ENCODE measurements at regions not wholly inside any gene's neighbourhood (a gene's known extent, or its start where the extent isn't known, plus 50 kb on each side); places are given as distances from the start of the nearest gene placed in this dataset.
"Not testable (repeated sequence)": the region's sequence is repeated elsewhere in the genome, so short reads cannot be mapped to it uniquely, and the experiment has no call there.

DNA sequence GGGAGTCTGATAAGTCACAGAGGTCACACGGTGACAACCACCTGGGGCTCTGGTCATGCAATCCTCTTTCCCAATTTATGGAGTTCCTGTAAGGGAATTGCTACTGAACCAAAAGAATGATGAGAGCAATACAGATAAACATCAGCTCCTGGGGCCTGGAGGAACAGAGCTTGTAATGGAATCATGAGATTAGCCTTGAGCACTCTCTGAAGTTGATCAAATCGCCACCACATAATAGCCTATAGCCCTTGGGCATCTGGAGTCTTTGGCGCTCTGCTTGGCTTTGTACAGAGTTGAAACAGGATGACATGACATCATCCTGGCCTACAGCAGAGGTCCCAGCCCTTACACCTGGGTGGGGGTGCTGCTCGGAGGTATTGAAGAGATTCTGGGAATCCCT lies 154.3 kb upstream of the DTNBP1 start:
- no peak for DNase-seq (ENCODE audit: extremely low read depth, low read depth)
- H3K4me3 ChIP-seq (replicated peaks; ENCODE audit: low read depth, low read length) = no peak overlapping the region
- TF ChIP-seq, protein P1, sequence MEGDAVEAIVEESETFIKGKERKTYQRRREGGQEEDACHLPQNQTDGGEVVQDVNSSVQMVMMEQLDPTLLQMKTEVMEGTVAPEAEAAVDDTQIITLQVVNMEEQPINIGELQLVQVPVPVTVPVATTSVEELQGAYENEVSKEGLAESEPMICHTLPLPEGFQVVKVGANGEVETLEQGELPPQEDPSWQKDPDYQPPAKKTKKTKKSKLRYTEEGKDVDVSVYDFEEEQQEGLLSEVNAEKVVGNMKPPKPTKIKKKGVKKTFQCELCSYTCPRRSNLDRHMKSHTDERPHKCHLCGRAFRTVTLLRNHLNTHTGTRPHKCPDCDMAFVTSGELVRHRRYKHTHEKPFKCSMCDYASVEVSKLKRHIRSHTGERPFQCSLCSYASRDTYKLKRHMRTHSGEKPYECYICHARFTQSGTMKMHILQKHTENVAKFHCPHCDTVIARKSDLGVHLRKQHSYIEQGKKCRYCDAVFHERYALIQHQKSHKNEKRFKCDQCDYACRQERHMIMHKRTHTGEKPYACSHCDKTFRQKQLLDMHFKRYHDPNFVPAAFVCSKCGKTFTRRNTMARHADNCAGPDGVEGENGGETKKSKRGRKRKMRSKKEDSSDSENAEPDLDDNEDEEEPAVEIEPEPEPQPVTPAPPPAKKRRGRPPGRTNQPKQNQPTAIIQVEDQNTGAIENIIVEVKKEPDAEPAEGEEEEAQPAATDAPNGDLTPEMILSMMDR (IDR thresholded peaks at IDR 0.05; ENCODE audit: low read depth, low read length, missing control alignments) = no peak

DNA sequence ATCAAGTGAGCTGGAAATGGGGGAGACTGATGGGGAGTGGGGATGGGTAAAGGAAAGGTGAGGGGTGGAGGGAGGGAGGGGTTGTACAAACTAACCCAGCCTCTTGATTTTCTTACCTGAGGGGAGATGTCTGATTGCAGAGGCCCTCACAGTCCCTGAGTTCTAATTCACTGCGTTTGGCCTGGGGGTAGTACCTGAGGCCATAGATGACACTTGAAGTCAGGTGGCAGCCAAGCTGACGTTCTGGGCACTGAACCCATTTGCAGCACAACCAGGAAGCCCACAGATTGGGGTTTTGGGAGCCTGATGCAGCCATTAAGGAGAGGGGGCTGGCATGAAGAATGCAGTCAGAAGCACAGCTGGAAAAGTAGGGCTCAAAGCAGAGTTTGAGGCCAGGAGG lies 153.8 kb upstream of the DTNBP1 start:
- DNase-seq (ENCODE audit: extremely low read depth, low read depth) = no peak
- no peak overlapping the region for H3K4me3 ChIP-seq (replicated peaks; ENCODE audit: low read depth, low read length)
- TF ChIP-seq, protein P1 (IDR thresholded peaks at IDR 0.05; ENCODE audit: low read depth, low read length, missing control alignments) = no peak

DNA sequence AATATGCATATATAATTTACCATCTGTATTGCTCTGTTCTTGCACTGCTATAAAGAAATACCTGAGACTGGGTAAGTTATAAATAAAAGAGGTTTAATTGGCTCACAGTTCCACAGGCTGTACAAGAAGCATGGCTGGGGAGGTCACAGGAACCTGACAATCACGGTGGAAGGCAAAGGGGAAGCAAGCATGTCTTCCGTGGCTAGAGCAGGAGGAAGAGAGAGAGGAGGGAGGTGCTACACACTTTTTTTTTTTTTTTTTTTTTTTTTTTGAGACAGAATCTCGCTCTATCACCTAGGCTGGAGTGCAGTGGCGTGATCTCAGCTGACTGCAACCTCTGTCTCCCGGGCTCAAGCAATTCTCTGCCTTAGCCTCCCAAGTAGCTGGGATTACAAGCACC lies 150.9 kb upstream of the DTNBP1 start:
- H3K4me3 ChIP-seq (replicated peaks; ENCODE audit: low read depth, low read length); DNase-seq (ENCODE audit: extremely low read depth, low read depth): not testable (repeated sequence)

DNA sequence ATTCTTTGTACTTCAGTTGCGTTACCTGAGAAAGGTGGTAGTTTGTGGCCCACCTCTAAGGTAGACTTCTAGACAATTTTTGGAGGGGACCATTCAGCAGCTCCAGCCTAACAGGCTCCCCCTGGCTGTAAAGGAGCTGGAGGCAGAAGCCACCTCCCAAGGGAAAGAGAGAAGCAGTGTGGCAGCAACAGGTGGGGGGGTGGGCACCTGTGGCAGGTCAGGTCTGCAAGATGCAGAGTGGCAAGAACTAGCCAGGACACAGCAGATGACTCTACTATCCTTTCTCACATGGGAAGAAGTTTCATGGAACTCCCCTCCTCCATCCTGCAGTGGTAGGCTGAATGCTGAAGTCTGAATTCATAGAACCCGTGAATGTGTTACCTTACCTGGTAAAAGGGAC lies 148.3 kb upstream of the DTNBP1 start:
- no peak overlapping the region for H3K4me3 ChIP-seq (replicated peaks; ENCODE audit: low read depth, low read length)
- DNase-seq (ENCODE audit: extremely low read depth, low read depth) = no peak
- TF ChIP-seq, protein P1 (IDR thresholded peaks at IDR 0.05; ENCODE audit: low read depth, low read length, missing control alignments) = no peak

DNA sequence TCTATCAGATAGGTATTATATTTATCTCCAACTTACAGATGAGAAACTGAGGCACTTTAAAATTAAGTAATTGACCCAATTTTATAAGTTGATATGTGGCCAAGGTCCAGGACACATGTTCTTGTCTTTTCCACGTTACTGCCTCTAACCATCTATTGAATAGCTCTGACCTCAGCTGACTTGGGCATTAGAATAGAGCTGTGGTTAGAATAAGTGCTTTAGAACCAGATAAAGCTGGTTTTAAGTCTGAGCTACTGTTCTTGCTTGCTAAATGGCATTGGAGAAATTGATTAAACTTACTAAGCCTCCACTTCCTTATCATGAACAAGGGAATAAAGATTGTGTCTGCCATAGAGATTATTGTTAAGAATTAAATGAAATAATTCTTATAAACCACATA lies 147.8 kb upstream of the DTNBP1 start:
- TF ChIP-seq, protein P1 (IDR thresholded peaks at IDR 0.05; ENCODE audit: low read depth, low read length, missing control alignments) = no peak
- H3K4me3 ChIP-seq (replicated peaks; ENCODE audit: low read depth, low read length) = no peak overlapping the region
- no peak for DNase-seq (ENCODE audit: extremely low read depth, low read depth)

DNA sequence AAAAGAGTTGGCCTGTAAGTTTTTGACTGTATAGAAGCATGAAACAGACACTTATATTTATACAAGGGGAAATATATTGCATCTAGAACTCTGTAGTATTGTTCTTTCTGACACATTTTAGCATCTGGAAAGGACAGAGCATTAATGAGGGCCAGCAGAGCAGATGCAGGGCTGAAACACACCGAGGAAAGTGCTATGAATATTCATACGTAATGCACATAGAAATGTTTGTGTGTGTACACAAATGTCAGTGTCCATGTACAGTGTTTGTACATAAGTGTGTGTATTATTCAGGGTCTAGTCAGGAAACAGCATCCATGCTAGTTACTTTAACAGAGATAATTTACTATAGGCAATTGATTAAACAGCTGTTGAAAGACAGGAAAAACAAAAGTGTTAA lies 146.5 kb upstream of the DTNBP1 start:
- no peak for DNase-seq (ENCODE audit: extremely low read depth, low read depth)
- TF ChIP-seq, protein P1 (IDR thresholded peaks at IDR 0.05; ENCODE audit: low read depth, low read length, missing control alignments) = no peak
- H3K4me3 ChIP-seq (replicated peaks; ENCODE audit: low read depth, low read length) = no peak overlapping the region

DNA sequence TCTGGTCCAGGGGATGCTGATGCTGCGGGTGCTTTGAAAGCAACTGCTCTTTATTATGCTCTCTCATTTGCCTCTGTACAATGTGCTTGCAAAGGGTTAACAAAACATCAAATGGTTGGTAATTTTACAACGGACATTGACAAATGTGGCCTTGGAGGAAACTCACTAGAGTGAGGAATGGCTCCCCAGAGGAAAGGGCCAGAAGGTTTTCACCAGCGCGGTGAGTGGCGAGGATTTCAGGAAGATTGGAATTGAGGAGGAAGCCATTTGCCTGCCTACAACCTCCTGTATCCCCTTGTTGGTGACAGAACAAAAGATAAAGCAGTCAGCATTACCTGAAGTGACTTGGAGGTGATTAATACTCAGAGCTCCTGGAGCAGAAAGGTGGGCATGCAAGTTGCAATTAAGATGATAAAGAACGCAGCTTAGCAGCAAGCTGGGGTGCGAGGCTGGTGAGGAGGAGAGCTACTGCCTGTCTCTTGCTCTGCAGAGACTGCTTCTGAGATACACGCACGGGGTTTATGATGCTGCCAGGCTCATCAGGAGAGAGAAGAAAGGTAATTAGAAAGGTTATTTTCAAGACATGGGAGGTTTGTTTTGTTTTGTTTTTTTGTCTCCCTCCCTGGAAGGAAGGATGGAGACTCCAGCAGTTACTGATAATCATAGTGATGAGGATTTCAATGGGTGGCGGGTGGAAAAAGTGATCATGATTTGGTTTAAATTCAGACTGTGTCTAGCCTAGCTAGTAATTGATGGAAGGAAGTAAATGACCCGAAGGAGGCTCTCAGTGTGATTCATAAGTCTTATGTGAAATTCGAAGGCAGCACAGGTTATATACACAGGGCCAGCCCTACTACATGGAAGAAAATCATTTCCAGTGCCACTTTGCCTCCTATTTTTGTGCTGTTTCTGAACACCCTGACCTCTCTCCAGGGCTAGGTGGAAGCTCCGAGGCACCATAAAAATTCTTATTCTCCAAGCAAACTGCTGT lies 141.6 kb upstream of the DTNBP1 start:
- TF ChIP-seq, protein P1 (IDR thresholded peaks at IDR 0.05; ENCODE audit: low read depth, low read length, missing control alignments) = no peak
- H3K4me3 ChIP-seq (replicated peaks; ENCODE audit: low read depth, low read length) = no peak overlapping the region
- no peak for DNase-seq (ENCODE audit: extremely low read depth, low read depth)
